ENCODE measurements at regions not wholly inside any gene's neighbourhood (a gene's known extent, or its start where the extent isn't known, plus 50 kb on each side); places are given as distances from the start of the nearest gene placed in this dataset.
A peak's percentile ranks its signal among the peaks of the same experiment; 100 is the strongest.

DNA sequence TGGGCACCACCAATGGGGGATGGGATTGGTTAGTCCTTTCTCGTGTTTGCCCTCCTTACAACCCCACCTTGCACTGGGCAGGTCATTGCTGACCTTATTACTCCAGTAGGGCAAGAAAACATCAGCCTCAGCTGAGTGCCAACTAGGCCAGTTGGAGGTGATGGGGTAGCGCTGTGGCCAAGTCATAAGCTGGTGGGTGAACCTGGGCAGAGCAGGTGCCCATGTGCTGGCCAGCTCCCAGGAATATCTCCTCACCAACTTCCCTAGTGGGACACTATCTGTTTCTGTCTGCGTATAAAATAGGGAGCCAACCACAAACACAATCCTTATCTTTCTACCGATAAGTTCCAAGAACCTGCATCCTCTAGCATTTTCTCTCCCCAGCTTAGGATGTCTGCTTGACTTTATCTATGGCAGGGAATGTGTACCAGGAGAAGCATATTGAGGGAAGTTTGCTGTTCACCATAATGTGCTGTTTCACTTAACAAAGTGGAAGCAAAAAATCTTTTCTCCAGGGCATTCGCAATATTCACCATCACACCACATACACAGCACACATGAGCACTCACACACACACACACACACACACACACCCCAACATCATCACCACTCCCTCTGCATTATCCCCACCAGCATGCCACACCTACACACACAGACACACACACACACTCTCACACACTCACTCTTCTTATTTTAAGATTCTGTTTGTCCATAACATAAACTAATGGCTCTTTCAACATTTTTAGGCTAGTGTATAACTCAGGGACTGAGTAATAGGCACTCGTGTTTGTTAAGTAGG lies 390.0 kb downstream of the ENC1 start:
- DNase-seq, result peak; percentile 41

GRCh38 chr5:74248576-74248975 lies 392.0 kb downstream of the ENC1 start:
- no peak for DNase-seq

DNA sequence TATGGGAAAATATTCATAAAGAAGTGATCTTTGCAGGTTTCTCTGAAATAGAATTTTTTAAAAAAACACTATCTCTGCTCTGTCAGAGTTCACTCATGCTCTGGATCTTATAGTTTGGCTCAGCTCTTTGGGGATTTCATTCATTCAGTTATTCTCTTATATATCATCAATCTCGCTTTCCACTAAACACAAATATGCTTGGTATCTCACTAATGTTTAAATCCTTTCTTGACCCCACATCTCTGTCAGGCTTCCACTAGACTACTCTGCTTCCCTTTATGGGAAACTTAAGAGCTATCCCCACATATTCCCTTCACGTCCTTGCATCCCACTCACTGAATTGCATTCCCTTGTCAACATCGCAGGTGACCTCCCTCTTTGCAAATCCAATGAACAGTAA lies 396.1 kb downstream of the ENC1 start:
- DNase-seq, result no peak

GRCh38 chr5:74243634-74244033 lies 396.9 kb downstream of the ENC1 start:
- DNase-seq, result no peak

DNA sequence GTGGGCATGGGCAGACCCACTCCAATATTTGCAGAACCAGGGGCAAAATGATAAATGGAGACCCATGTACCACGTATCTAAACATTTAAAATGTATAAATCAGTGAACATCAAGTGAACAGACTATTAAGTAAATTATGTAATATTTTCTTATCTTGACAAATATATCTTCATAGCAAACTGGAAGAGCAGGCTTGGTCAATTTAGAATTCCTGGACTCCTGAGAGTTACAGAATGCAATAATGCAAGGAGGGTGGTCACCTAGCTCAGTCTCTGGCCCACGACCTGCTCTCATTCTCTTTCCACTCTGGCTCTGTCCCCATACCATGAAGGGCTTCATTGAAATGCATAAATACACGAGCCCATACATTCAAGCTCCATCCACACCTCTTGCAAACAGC lies 398.0 kb downstream of the ENC1 start:
- DNase-seq, result no peak

- no peak for DNase-seq
These were observed 398.8 kb downstream of the ENC1 start for GRCh38 chr5:74241751-74242140.

DNA sequence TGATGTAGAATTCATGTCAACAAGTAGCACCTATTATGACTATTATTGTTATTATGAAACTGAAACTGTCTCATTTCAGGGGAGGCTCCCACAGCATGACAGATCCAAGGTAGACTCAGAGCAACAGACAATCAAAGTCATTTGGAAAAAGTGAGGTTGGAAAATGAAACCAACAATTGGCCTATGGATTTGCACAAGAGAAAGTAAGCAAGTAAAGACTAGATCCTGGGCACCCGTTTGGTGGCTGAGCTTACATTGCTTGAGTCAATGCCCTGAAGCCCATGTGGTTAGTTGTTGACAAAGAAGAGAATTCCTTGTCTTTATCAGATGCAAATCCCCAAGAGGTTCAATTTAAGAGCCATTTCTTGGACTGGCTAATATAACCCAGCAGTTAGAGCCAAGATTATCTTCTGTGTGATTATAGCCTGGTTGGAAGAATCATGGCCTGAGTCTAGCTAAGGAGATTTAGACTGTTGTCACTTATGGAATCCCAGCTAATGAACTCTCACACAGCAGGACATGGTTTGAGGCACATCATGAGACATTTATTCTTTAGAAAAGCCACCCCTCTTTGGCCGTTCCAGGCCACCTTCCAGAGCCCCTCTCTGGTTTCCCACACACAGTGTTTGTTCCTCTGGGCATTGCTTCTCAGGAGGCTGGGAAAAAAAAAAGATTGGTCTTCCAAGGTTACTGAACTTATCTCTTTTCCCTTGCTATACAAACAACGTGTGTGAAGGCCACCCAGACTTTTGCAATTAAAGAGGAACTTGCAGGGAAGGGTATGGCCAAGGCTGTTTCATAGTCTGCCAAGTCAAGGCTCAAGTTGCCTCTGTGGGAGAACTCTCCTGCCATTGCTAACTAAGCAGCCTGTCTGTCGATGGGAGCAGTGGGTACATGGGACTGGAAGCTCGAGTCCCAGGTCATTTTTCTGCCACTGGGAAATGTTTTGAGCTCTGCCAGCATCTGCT lies 399.5 kb downstream of the ENC1 start:
- DNase-seq, result peak; percentile 74

GRCh38 chr5:74239261-74239660 lies 401.3 kb downstream of the ENC1 start:
- peak; percentile 93 for DNase-seq

- peak; percentile 15 for DNase-seq
These were observed 402.9 kb downstream of the ENC1 start for GRCh38 chr5:74237571-74238145.

GRCh38 chr5:74235552-74235951 lies 405.0 kb downstream of the ENC1 start:
- no peak for DNase-seq

- DNase-seq, result no peak
These were observed 407.0 kb downstream of the ENC1 start for GRCh38 chr5:74233571-74233970.

- no peak for DNase-seq
These were observed 407.4 kb downstream of the ENC1 start for GRCh38 chr5:74233091-74233490.

- no peak for DNase-seq
These were observed 408.3 kb downstream of the ENC1 start for GRCh38 chr5:74232276-74232675.

DNA sequence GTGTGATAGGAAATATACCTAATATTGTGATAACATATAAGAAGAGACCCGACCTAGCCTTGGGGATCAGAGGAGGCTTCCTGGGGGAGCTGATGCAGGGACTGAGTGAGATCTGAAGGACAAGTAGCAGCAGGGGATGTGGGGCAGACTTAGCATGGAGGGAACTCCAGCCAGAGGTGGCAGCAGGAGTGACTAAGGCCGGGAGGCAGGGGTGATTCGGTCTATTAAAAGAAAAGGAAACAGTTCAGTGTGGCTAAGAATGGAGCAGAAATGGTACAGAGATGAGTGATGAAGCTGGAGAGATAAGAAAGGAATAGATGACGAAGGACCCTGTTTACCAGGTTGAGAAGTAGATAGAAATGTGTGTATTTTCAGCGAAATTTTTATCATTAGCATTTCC lies 408.8 kb downstream of the ENC1 start:
- DNase-seq, result no peak

- no peak for DNase-seq
These were observed 413.6 kb downstream of the ENC1 start for GRCh38 chr5:74226716-74227485.

GRCh38 chr5:74225587-74225986 lies 414.9 kb downstream of the ENC1 start:
- no peak for DNase-seq

DNA sequence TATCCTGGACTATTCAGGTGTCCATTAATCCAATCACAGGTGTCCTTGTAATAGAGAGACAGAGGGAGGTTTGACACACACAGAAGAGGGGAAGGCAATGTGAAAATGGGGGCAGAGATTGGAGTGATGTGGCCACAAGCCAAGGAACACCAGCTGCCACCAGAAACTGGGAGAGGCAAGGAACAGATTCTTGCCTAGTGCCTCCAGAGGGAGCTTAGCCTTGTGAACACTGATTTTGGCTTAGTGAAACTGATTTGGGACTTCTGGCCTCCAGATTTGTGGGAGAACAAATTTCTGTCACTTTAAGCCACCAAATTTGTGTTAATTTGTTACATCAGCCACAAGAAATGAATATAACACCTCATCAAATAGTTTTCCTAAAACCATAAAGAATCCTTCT lies 416.2 kb downstream of the ENC1 start:
- no peak for DNase-seq

DNA sequence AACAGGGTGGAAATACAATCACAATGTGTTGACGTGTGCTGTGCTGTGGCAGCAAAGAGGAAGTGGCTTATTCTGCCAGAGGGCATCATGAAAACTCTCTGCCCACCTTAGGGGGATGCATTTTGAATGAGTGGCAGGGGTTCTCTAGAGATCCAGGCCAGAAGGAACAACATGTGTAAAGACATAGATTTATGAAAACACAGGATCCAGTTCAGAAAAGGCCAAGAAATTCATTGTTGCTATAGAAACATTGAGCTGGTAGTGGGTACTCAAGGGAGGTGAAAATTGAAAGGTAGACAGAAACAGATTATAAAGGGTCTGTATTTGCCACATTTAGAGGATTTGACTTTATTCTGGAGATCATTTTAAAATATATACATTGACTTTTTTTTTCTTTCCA lies 417.7 kb downstream of the ENC1 start:
- peak; percentile 8 for DNase-seq

GRCh38 chr5:74221413-74221812 lies 419.1 kb downstream of the ENC1 start:
- no peak for DNase-seq

DNA sequence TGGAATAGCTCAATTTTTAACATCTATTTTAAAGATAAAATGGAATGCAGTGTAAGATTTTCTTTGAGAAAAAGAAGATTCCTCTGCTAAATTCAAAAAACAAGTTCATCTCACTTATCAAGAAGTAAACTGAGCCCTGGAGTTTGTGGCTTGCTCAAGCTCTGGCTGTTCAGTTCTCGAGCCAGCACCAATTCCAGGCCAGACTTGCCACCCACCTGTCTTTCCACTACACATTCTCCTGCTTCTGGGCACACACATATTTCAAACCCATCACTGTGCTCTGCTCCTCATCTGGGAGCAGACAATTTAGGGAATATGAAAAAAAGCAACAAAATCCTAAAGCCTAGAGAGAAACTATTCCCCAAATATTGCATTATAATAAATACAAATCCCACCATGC lies 424.5 kb downstream of the ENC1 start:
- no peak for DNase-seq

DNA sequence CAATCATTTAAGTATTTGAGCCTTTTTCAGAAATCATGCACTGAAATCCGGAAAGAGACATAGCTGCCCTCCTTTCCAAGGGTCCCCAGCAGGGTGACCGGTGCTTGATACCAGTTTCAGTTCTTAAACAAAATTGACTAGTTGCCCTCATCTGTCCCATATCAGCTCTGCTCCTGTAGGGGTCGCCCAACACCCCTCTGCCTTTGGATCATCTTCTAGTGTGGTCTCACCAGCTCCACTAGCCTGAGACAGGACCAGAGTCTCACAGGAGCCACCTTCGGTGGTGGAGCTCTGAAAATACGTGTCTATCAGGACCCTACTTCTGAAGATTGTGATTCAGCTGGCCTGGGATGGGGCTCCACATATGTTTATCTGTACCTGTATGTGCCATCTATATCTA lies 428.2 kb downstream of the ENC1 start:
- peak; percentile 56 for DNase-seq

- no peak for DNase-seq
These were observed 431.0 kb downstream of the ENC1 start for GRCh38 chr5:74209571-74209970.
